CD4-positive, alpha-beta T cell (primary cell): ENCODE measurements at regions not wholly inside any gene's neighbourhood (a gene's known extent, or its start where the extent isn't known, plus 50 kb on each side); places are given as distances from the start of the nearest gene placed in this dataset.

Experiments used
- ATAC-seq: fragments of 200-7000 bp; cut with Tn5 transposase; one replicate; pipeline ENCODE4 v1.10.0; 2022; ENCODE audit warnings: mild to moderate bottlenecking; ENCODE audit not compliant: poor library complexity
- CTCF ChIA-PET: fragments of 350-600 bp; sonication (Branson Sonifier 250); formaldehyde crosslinking; loops from one replicate; lab custom pipeline; 2021; ENCODE audit warnings: antibody characterized with exemption, inconsistent platforms; lab: Charles Lee
- POLR2A ChIA-PET: fragments of 350-600 bp; sonication (Branson Sonifier 250); formaldehyde crosslinking; loops from one replicate; lab custom pipeline; 2021; ENCODE audit warnings: antibody characterized with exemption, inconsistent platforms; lab: Charles Lee
- DNase-seq, 14 experiments: peaks; one replicate each; pipeline ENCODE4 v3.0.0-alpha.2; 2013 to 2020; ENCODE audit warnings: mixed read lengths in 2 of 14
- H3K27ac ChIP-seq, 2 donors: one replicate each; pipeline versions ENCODE4 v1.5.1 to v1.7.0; 2013; ENCODE audit warnings: low read length in 2 of 2, low read depth in 1 of 2, mild to moderate bottlenecking in 1 of 2
- H3K27me3 ChIP-seq, 2 experiments: 1 replicate in 1 of 2; 2 replicates in 1 of 2; pipeline versions ENCODE4 v1.6.1 to v1.7.0; 2013; ENCODE audit warnings: low read length in 2 of 2, control low read depth in 1 of 2, mild to moderate bottlenecking in 1 of 2, moderate library complexity in 1 of 2; ENCODE audit not compliant: insufficient read depth in 2 of 2, control insufficient read depth in 1 of 2
- H3K36me3 ChIP-seq: one replicate; pipeline ENCODE4 v1.6.1; 2013; ENCODE audit warnings: low read length, control low read depth; ENCODE audit not compliant: insufficient read depth
- H3K4me1 ChIP-seq: one replicate; pipeline ENCODE4 v1.6.1; 2013; ENCODE audit warnings: low read length, control low read depth; ENCODE audit not compliant: insufficient read depth
- H3K4me3 ChIP-seq: one replicate; pipeline ENCODE4 v1.5.1; 2013; ENCODE audit warnings: mild to moderate bottlenecking, low read length, moderate library complexity
- H3K9me3 ChIP-seq, 2 experiments: 1 replicate in 1 of 2; 2 replicates in 1 of 2; pipeline versions ENCODE4 v1.6.1 to v1.7.0; 2013; ENCODE audit warnings: low read length in 2 of 2, mild to moderate bottlenecking in 2 of 2, control low read depth in 1 of 2, moderate library complexity in 1 of 2; ENCODE audit not compliant: control insufficient read depth in 1 of 2, insufficient read depth in 1 of 2
- H3K27ac Mint-ChIP-seq: one replicate; pipeline ENCODE4 v1.8.0; 2020; ENCODE audit warnings: mixed read lengths
- H3K27me3 Mint-ChIP-seq: one replicate; pipeline ENCODE4 v1.8.0; 2021; ENCODE audit warnings: mixed read lengths
- H3K36me3 Mint-ChIP-seq: one replicate; pipeline ENCODE4 v1.8.0; 2021; ENCODE audit warnings: low read depth, mixed read lengths
- H3K4me1 Mint-ChIP-seq: one replicate; pipeline ENCODE4 v1.8.0; 2021; ENCODE audit warnings: low read depth, mixed read lengths
- H3K4me3 Mint-ChIP-seq: one replicate; pipeline ENCODE4 v1.8.0; 2020; ENCODE audit warnings: mild to moderate bottlenecking, mixed read lengths
- H3K9me3 Mint-ChIP-seq: one replicate; pipeline ENCODE4 v1.8.0; 2020; ENCODE audit warnings: mixed read lengths
- intact Hi-C, 2 experiments: fragments of 100-400 bp; cut with DNase I in 1 of 2; cut with micrococcal nuclease in 1 of 2; formaldehyde crosslinking; loops; one replicate each; pipeline versions ENCODE4 v1.15.1 to v1.9.0; 2023 to 2025; cut with DNase I, micrococcal nuclease
- TF ChIP-seq, protein P1 (sequence below): fragments of 200-600 bp; IDR thresholded peaks from one replicate; pipeline ENCODE4 v1.8.0; 2022; ENCODE audit warnings: antibody characterized with exemption, mild to moderate bottlenecking

DNA sequence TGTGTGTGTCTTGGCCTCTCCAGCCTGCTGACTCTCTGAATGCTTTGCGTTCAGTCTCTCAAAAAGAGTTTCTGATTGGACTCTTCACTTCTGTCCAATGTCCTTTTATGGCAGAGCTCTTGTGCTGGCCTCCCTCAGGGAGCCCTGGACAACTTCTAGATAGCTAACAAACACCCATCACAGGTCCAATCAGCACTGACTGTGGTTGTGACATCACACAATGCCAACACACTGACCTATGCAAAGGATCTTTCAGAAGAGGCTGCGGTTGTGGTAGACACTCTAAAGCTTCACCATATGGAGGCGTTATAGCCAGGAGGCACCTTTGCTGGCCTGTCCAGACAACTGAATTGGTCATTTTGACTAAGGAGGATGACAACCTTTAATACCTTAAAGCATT, 53.8 kb upstream of the LSM6 start:
- TF ChIP-seq, protein P1, sequence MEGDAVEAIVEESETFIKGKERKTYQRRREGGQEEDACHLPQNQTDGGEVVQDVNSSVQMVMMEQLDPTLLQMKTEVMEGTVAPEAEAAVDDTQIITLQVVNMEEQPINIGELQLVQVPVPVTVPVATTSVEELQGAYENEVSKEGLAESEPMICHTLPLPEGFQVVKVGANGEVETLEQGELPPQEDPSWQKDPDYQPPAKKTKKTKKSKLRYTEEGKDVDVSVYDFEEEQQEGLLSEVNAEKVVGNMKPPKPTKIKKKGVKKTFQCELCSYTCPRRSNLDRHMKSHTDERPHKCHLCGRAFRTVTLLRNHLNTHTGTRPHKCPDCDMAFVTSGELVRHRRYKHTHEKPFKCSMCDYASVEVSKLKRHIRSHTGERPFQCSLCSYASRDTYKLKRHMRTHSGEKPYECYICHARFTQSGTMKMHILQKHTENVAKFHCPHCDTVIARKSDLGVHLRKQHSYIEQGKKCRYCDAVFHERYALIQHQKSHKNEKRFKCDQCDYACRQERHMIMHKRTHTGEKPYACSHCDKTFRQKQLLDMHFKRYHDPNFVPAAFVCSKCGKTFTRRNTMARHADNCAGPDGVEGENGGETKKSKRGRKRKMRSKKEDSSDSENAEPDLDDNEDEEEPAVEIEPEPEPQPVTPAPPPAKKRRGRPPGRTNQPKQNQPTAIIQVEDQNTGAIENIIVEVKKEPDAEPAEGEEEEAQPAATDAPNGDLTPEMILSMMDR: no peak
- POLR2A ChIA-PET: no interaction called here
- Mint-ChIP-seq H3K27ac (no peak overlapping the region), H3K4me1 (no peaks in the 10 kb centered on the region), H3K4me3 (no peak overlapping the region), H3K36me3 (no peaks in the 10 kb centered on the region), H3K27me3 (peaks cover 19% of the 10 kb centered on the region), H3K9me3 (no peaks in the 10 kb centered on the region)
- Histone ChIP-seq H3K27me3 (no peaks in the 10 kb centered on the region), H3K9me3 (no peaks in the 10 kb centered on the region), H3K36me3 (no peaks in the 10 kb centered on the region), H3K4me3 (no peak overlapping the region), H3K27ac (no peak overlapping the region), H3K4me1 (no peaks in the 10 kb centered on the region)
- intact Hi-C loops: no loop called here
- DNase-seq (no peak), ATAC-seq (no peak)
- CTCF ChIA-PET: no interaction called here

DNA sequence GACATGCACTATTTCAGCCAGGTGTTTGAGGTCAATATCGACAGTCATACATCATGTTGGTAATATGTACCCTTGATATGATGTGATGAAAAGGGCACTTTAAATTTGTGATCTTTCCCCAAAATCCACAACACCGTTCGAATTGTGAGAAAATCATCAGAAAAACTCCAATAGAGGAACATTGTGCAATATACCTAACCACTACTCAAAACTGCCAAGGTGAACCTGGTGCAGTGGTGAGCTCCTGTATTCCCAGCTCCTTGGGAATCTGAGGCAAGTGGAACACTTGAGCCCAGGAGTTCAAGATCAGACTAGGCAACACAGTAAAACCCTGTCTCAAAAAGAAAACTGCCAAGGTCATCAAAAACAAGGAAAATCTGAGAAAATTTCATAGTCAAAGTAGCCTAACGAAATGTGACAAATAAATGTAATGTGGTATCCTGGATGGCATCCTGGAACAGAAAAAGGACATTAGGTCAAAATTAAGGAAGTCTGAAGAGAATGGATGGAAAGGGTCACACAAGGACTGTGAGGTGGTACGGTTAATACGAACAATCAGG, 55.6 kb upstream of the LSM6 start:
- H3K36me3 ChIP-seq: no peaks in the 10 kb centered on the region
- H3K4me3 Mint-ChIP-seq: no peak overlapping the region
- intact Hi-C loops: no loop called here
- ChIA-PET POLR2A (no interaction called here), CTCF (no interaction called here)
- H3K9me3 ChIP-seq: no peaks in the 10 kb centered on the region
- H3K9me3 Mint-ChIP-seq: no peaks in the 10 kb centered on the region
- TF ChIP-seq, protein P1: no peak
- no peak overlapping the region for H3K4me3 ChIP-seq
- peaks cover 27% of the 10 kb centered on the region for H3K27me3 Mint-ChIP-seq
- peaks cover 0 to 5% of the 10 kb centered on the region in 2 experiments for H3K27me3 ChIP-seq
- DNase-seq (no peak), ATAC-seq (no peak)
- H3K36me3 Mint-ChIP-seq: no peaks in the 10 kb centered on the region
- no peak overlapping the region for H3K27ac Mint-ChIP-seq
- H3K27ac ChIP-seq: no peak overlapping the region
- no peaks in the 10 kb centered on the region for H3K4me1 Mint-ChIP-seq
- H3K4me1 ChIP-seq: no peaks in the 10 kb centered on the region

DNA sequence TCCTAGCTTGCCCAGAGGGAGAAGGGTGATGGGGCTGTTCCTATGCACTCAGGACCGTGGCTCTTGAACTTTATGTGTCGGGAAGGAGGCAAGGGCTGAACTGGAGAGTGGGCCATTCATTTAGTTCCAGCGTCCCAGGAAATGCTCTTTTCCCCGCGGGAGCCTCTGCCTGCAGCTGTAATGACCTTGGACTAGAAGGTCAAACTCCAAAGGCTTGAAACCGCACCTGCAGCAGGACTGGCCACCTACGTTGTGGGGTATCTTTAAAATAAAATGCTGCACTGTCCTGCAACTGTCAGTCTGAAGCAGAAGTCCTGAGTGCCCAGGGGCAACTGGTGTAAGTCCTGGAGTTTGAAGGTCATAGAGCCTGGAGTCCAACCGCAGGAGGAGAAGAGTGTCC, 61.5 kb upstream of the LSM6 start:
- H3K27ac ChIP-seq: no peak overlapping the region
- TF ChIP-seq, protein P1: no peak
- no peaks in the 10 kb centered on the region for H3K4me1 ChIP-seq
- CTCF ChIA-PET: interaction anchor here (0.6 kb wide), 1 partner anchor 1676 kb away, joined by 3 read pairs; no protein-coding TSS in a partner anchor
- H3K9me3 ChIP-seq: no peaks in the 10 kb centered on the region
- Mint-ChIP-seq H3K36me3 (no peaks in the 10 kb centered on the region), H3K9me3 (no peaks in the 10 kb centered on the region), H3K27me3 (peaks cover 52% of the 10 kb centered on the region), H3K4me3 (no peak overlapping the region), H3K27ac (no peak overlapping the region), H3K4me1 (no peaks in the 10 kb centered on the region)
- H3K36me3 ChIP-seq: no peaks in the 10 kb centered on the region
- intact Hi-C loops: no loop called here
- H3K27me3 ChIP-seq: peaks cover 0 to 5% of the 10 kb centered on the region in 2 experiments
- POLR2A ChIA-PET: no interaction called here
- no peak for ATAC-seq
- no peak overlapping the region for H3K4me3 ChIP-seq
- no peak for DNase-seq
